NCI-H748 (cell line): ENCODE measurements at regions not wholly inside any gene's neighbourhood (a gene's known extent, or its start where the extent isn't known, plus 50 kb on each side); places are given as distances from the start of the nearest gene placed in this dataset.

Experiments
- DNase-seq: peaks from one replicate; lab custom pipeline; 2025; ENCODE audit not compliant: unreplicated experiment; lab: John Stamatoyannopoulos, UW

DNA sequence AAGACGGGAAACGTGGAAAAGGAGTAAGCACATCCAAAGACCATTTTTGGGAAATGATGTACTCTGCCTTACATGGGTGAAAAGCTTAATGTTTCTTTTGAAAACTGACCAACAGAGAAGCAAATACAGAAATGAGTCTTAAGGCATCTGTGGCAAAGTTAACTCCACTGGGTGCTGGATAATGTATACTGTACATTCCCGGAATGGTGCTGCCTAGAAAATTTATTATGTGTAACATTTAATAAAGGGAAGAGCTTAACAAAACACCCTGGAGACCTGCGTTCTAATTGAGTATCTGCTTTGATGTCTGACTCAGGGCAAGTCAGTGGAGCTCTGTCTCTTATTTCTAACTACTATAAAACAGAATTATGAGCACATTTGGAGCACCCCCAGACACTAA, 230.2 kb downstream of the MID1 start:
- no peak for DNase-seq

DNA sequence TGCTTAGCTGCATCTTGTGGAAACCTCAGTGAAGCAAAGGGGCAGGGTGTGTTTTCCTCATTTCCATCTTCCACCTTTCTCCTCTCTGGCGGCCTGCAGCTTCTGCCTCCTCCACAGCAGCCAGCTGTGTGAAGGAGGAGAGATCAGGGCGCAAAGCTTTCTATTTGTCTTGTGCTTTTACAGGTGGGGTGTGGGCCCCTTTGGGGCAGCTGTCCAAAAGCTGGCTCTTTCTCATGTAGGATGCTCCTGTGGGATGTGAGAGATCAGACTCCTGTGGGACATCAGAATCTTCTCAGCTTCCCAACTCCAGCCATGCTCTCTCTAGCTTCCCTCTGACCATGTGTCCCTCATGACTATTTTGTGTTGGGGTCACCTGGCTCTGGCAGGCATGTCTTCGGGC, 227.1 kb downstream of the MID1 start:
- DNase-seq = no peak

DNA sequence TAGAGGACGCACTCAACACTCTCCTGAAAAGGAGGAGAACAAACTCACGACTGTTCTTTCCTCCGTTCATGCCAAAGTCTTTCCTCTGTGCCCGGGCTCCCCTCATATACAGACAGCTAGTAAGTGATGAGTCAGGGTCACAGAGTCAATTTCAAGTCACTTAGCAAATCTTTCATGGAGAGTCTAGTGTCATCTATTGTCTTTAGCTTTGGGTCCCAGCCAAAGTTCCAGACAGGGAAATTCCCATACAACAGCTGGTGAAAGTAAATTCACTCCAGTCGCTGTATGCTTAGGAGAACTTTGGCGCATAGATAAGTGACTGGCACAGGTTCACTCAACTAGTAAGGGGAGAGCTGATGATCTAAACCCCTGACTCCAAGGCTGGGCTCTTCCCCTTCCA, 226.5 kb downstream of the MID1 start:
- DNase-seq = no peak

DNA sequence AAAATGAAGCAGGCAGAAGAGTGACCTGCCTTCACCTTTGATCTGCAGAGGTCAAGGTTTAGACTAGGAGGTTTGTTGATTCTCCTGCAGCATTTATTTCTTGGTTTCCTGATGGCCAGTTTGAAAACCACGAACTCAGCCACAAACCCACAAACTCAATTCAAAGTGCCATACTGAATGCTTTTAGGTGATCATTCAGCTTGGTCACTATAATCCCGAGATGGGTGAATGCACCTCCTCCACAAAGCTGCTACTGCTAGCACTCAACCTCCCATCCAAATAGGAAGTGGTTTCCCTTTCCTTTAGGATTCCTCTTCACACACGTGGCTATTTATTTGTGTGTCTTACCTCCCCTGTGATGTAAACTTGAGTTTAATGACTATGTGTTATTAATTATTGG, 225.2 kb downstream of the MID1 start:
- no peak for DNase-seq
